ENCODE measurements at regions not wholly inside any gene's neighbourhood (a gene's known extent, or its start where the extent isn't known, plus 50 kb on each side); places are given as distances from the start of the nearest gene placed in this dataset.

DNA sequence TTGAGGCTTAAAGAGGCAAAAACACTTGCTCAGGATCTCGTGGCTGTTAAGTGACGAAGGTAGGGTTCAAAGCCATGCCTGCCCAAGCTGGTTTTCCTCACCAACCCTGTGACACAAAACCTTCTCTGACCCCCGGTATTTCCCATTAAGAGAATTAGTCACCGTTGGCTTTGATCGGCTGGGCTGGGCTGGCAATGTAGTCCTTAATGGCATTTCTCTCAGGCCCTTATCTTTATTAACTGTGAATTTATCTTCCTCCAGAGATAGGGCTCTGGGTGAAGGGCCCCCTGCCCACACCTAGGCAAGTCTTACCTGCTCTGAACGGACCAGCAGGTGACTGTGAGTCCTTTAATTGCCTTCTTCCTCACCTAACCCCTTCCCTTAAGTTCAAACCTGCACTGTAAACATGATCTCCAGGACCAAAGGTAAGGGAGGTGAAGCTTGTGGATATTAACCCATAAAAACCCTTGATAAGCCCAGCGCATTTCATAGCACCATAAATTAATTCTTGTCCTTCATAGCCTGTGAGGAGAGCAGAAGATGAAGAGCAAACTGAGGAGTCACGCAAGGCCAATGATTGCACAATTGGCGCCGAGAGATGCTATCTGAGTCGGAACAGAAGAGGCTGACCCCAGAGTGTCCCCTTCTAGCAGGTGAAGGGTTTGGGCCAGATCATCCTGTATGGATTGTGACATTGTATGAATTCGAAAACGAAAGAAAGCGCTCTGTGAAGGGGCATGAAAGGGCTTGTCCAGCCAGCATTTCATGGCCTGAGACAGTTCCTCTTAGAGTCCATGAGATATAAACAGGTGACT is 790.8 kb upstream of the TBX3 start:
- DNase-seq: no peak

DNA sequence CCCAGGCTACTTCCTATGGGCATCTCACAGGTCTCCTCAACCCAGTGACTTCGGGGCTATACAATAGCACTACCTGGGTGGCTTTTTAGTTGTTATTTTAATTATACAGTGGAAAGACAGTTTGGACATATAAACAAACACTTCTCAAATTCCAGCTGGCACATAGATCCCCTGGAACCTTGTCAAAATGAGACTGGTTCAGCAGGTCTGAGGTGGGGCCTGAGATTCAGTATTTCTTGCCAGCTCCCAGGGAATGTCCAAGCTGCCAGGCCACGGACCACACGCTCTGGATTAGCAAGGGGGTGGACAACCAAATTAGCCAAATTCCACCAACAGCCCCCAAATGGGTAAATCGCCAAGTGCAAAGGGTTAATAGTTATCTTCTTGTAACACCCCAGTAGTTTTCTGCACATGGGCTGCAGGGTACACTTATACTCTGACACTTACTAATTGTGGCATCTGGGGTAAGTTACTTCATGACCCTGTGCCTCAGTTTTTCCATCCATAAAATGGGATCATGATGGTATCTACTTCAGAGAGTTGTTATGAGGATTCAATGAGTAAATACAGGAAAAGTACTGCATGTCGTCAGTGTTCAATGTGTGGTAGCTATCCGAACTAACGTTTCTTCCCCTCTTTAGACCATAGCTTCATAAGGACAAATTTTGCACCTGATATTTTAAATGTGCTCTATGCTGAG is 789.4 kb upstream of the TBX3 start:
- H3K9me3 Mint-ChIP-seq: no peaks in the 10 kb centered on the region
- no peak overlapping the region for H3K27ac Mint-ChIP-seq
- H3K36me3 Mint-ChIP-seq (ENCODE audit: low read depth): no peaks in the 10 kb centered on the region
- TF ChIP-seq, protein P1, sequence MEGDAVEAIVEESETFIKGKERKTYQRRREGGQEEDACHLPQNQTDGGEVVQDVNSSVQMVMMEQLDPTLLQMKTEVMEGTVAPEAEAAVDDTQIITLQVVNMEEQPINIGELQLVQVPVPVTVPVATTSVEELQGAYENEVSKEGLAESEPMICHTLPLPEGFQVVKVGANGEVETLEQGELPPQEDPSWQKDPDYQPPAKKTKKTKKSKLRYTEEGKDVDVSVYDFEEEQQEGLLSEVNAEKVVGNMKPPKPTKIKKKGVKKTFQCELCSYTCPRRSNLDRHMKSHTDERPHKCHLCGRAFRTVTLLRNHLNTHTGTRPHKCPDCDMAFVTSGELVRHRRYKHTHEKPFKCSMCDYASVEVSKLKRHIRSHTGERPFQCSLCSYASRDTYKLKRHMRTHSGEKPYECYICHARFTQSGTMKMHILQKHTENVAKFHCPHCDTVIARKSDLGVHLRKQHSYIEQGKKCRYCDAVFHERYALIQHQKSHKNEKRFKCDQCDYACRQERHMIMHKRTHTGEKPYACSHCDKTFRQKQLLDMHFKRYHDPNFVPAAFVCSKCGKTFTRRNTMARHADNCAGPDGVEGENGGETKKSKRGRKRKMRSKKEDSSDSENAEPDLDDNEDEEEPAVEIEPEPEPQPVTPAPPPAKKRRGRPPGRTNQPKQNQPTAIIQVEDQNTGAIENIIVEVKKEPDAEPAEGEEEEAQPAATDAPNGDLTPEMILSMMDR (IDR thresholded peaks at IDR 0.05): no peak
- peaks cover 9% of the 10 kb centered on the region for H3K4me1 Mint-ChIP-seq (ENCODE audit: low read depth)
- H3K4me3 Mint-ChIP-seq: no peak overlapping the region
- H3K27me3 Mint-ChIP-seq (ENCODE audit: insufficient read depth): peaks cover 1% of the 10 kb centered on the region
- DNase-seq: no peak

More for the DNA sequence above, 790.8 kb upstream of the TBX3 start:
- H3K4me3 Mint-ChIP-seq: no peak overlapping the region
- no peaks in the 10 kb centered on the region for H3K4me1 Mint-ChIP-seq (ENCODE audit: low read depth)
- peaks cover 1% of the 10 kb centered on the region for H3K27me3 Mint-ChIP-seq (ENCODE audit: insufficient read depth)
- H3K36me3 Mint-ChIP-seq (ENCODE audit: low read depth): no peaks in the 10 kb centered on the region
- TF ChIP-seq, protein P1 (IDR thresholded peaks at IDR 0.05): no peak
- no peak overlapping the region for H3K27ac Mint-ChIP-seq
- H3K9me3 Mint-ChIP-seq: no peaks in the 10 kb centered on the region

DNA sequence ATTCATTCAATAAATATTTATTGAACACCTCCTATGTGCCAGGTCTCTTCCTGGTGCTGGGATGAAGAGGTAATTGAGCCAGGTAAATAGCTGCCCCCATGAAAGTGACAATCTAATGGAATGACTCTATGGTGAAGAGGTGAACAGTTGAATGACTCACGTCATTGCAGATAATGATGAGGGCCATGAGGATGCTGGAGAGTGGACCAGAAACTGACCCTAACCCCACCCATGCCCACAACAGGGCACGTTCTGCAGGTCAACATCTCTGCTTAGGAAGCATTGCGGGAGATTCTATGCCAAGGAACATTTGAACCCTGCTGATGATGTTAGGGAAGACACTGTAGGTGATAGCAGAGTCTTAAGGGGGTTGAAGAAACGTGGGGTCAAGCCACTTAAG is 788.9 kb upstream of the TBX3 start:
- TF ChIP-seq, protein P1 (IDR thresholded peaks at IDR 0.05): no peak
- H3K9me3 Mint-ChIP-seq: no peaks in the 10 kb centered on the region
- H3K36me3 Mint-ChIP-seq (ENCODE audit: low read depth): no peaks in the 10 kb centered on the region
- DNase-seq: no peak
- H3K27ac Mint-ChIP-seq: no peak overlapping the region
- peaks cover 1% of the 10 kb centered on the region for H3K27me3 Mint-ChIP-seq (ENCODE audit: insufficient read depth)
- peaks cover 15% of the 10 kb centered on the region for H3K4me1 Mint-ChIP-seq (ENCODE audit: low read depth)
- H3K4me3 Mint-ChIP-seq: no peak overlapping the region

DNA sequence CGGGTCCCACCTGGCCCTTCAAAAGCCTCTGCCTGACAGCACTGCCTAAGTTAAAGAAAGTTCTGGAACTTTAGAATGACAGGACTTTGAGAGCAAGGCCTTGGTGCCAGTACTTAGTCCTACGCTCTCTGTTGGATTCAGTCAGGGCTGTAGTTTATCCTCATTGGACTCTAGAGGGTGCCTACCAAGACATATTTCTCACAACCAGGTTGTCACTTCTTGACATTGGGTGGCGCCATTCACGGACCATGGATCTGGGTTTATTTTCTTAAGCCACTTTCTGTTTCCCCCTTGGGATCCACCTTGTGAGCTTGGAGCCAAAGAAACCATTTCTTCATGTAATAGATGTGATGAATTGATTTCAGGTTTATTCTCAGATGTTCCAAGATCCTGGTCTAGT is 787.0 kb upstream of the TBX3 start:
- Mint-ChIP-seq H3K9me3 (no peaks in the 10 kb centered on the region), H3K36me3 (ENCODE audit: low read depth) (no peaks in the 10 kb centered on the region), H3K4me3 (no peak overlapping the region), H3K27ac (no peak overlapping the region), H3K4me1 (ENCODE audit: low read depth) (peaks cover 21% of the 10 kb centered on the region), H3K27me3 (ENCODE audit: insufficient read depth) (peaks cover 1% of the 10 kb centered on the region)
- TF ChIP-seq, protein P1 (IDR thresholded peaks at IDR 0.05): peak; percentile 15; the same call in 1 of the 2 replicates
- no peak for DNase-seq

DNA sequence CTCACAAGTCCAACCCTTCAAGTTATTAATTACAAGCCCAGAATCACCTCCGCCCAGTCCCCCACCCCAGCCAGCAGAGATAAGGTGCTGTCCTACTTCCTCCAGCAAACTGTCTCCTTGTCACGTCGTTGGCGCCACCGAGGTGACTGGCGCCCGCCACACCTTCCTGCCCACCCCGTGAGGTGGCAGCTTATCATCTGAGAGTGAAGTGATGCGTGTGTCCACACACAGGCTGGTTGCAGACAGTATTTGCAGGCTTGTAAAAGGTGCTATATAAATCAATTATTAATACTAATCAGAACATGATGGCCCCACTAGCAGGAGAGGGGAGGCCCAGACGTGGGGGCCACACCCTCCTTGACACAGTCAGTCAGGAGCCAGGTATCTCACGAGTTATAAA is 786.6 kb upstream of the TBX3 start:
- no peaks in the 10 kb centered on the region for H3K9me3 Mint-ChIP-seq
- no peak for DNase-seq
- no peak overlapping the region for H3K27ac Mint-ChIP-seq
- peaks cover 1% of the 10 kb centered on the region for H3K27me3 Mint-ChIP-seq (ENCODE audit: insufficient read depth)
- TF ChIP-seq, protein P1 (IDR thresholded peaks at IDR 0.05): no peak
- no peaks in the 10 kb centered on the region for H3K36me3 Mint-ChIP-seq (ENCODE audit: low read depth)
- H3K4me1 Mint-ChIP-seq (ENCODE audit: low read depth): peaks cover 21% of the 10 kb centered on the region
- no peak overlapping the region for H3K4me3 Mint-ChIP-seq
